ENCODE measurements at regions not wholly inside any gene's neighbourhood (a gene's known extent, or its start where the extent isn't known, plus 50 kb on each side); places are given as distances from the start of the nearest gene placed in this dataset.

DNA sequence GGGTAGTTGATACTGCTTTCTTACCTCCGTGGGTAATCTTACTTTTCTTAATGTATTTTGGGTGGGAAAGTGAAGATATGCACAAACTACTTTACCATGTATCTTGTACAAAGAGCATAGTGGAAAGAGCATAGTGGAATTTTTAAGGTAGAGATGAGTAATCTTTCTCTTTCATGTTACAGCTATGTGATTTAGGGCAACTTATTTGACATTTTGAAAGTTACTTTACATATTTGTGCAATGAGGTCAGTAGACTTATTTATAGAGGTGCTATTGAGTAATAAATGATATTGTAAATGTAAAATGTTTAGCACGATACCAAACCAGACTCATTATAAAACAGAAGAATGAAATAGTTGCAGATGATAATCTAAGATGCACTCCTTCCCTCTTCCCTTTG is 351.2 kb downstream of the TRAM1L1 start:
- no peak overlapping the region for H3K4me3 ChIP-seq (ENCODE audit: low read depth, low read length)
- in situ Hi-C loops (cut with HindIII; ENCODE audit: low pct_ligation_motif_present, low sequenced_read_pairs), result no loop called here
- TF ChIP-seq, protein P1, sequence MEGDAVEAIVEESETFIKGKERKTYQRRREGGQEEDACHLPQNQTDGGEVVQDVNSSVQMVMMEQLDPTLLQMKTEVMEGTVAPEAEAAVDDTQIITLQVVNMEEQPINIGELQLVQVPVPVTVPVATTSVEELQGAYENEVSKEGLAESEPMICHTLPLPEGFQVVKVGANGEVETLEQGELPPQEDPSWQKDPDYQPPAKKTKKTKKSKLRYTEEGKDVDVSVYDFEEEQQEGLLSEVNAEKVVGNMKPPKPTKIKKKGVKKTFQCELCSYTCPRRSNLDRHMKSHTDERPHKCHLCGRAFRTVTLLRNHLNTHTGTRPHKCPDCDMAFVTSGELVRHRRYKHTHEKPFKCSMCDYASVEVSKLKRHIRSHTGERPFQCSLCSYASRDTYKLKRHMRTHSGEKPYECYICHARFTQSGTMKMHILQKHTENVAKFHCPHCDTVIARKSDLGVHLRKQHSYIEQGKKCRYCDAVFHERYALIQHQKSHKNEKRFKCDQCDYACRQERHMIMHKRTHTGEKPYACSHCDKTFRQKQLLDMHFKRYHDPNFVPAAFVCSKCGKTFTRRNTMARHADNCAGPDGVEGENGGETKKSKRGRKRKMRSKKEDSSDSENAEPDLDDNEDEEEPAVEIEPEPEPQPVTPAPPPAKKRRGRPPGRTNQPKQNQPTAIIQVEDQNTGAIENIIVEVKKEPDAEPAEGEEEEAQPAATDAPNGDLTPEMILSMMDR (IDR thresholded peaks at IDR 0.05; ENCODE audit: low read depth, low read length, missing control alignments), result no peak
- H3K36me3 ChIP-seq (replicated peaks), result no peaks in the 10 kb centered on the region
- no peaks in the 10 kb centered on the region for H3K27me3 ChIP-seq (replicated peaks)
- no peak overlapping the region for H3K27ac ChIP-seq
- no peak for DNase-seq

DNA sequence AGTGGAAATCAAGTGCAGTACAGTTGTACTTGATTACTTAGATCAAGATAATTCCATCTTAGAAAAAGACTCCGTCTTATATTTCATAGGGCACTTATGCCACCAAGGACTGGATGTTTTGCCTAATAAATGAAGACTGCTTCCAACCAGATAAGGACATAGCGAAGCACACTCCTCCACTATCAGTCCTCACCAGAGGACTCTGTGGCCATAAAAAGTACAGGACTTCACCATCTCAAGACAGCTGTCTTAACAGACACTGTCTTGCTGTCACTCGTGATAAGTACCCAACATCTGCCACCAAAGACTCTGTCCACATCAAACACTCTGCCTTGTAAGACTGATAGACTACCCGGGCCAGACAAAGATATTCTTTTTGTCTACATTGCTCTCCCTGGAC is 352.0 kb downstream of the TRAM1L1 start:
- in situ Hi-C loops (cut with HindIII; ENCODE audit: low pct_ligation_motif_present, low sequenced_read_pairs), result no loop called here
- TF ChIP-seq, protein P1 (IDR thresholded peaks at IDR 0.05; ENCODE audit: low read depth, low read length, missing control alignments), result no peak
- Histone ChIP-seq H3K4me3 (ENCODE audit: low read depth, low read length) (no peak overlapping the region), H3K27me3 (replicated peaks) (no peaks in the 10 kb centered on the region), H3K27ac (no peak overlapping the region), H3K36me3 (replicated peaks) (no peaks in the 10 kb centered on the region)
- no peak for DNase-seq

DNA sequence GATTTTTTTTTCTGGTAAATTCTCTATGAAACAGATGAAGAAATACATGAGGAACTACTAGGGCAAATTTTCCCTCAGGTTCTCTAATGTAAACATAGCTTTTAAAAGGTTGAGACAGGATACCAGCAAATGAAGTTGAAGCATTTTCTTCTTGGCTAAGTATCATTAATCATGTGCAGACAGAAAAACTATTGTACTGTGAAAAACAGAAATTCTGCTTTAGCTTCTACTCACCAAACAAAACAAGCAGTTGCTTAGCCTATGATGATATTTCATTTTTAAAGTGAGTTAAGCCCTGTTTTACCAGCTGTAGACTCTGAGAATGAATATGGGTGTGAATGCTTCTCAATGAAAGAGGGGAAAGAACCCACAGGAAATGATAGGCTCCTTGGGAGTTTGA is 358.9 kb downstream of the TRAM1L1 start:
- Histone ChIP-seq H3K27ac (no peak overlapping the region), H3K27me3 (replicated peaks) (no peaks in the 10 kb centered on the region), H3K36me3 (replicated peaks) (no peaks in the 10 kb centered on the region), H3K4me3 (ENCODE audit: low read depth, low read length) (no peak overlapping the region)
- in situ Hi-C loops (cut with HindIII; ENCODE audit: low pct_ligation_motif_present, low sequenced_read_pairs), result no loop called here
- no peak for DNase-seq
- TF ChIP-seq, protein P1 (IDR thresholded peaks at IDR 0.05; ENCODE audit: low read depth, low read length, missing control alignments), result no peak

DNA sequence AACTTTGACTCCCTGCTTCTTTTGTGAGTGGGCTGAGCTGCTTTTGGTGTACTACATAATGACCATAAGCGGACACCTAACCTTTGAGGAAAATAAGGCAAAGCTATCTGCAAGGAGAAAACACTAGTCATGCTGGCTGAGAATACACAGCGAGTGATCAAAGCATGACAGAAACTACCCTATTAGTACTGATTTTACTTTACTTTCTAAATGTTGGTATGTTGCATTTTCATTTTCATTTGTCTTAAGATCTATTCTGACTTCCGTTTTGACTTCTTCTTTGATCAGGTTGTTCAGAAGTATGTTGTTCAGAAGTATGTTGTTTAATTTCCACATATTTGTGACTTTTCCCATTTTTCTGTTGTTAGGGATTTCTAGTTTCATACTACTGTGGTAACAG is 361.1 kb downstream of the TRAM1L1 start:
- in situ Hi-C loops (cut with HindIII; ENCODE audit: low pct_ligation_motif_present, low sequenced_read_pairs), result no loop called here
- no peaks in the 10 kb centered on the region for H3K27me3 ChIP-seq (replicated peaks)
- H3K36me3 ChIP-seq (replicated peaks), result no peaks in the 10 kb centered on the region
- H3K27ac ChIP-seq, result no peak overlapping the region
- TF ChIP-seq, protein P1 (IDR thresholded peaks at IDR 0.05; ENCODE audit: low read depth, low read length, missing control alignments), result no peak
- no peak overlapping the region for H3K4me3 ChIP-seq (ENCODE audit: low read depth, low read length)
- no peak for DNase-seq

DNA sequence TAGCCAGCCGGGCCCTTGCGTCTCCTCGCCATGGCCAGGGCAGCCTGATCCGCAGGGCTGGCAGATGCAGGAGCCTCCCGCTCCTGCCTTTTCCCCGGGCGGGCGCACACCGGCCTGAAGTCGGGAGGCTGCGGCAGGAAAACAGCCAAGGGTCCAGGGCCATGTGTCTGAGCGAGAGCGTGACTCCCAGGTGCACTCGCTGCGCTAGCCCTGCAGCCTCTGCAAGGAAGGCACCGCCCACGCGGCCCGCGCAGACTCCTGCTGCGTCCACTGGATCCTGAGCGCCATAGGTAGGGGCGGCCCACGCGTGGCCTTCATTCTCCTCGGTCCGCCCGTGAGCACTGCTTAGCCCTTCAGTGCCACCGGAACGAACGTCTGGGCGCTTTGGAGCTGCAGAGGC is 379.9 kb downstream of the TRAM1L1 start:
- H3K27ac ChIP-seq, result no peak overlapping the region
- no peak overlapping the region for H3K4me3 ChIP-seq (ENCODE audit: low read depth, low read length)
- H3K27me3 ChIP-seq (replicated peaks), result no peaks in the 10 kb centered on the region
- no peaks in the 10 kb centered on the region for H3K36me3 ChIP-seq (replicated peaks)
- TF ChIP-seq, protein P1 (IDR thresholded peaks at IDR 0.05; ENCODE audit: low read depth, low read length, missing control alignments), result no peak
- no peak for DNase-seq
- in situ Hi-C loops (cut with HindIII; ENCODE audit: low pct_ligation_motif_present, low sequenced_read_pairs), result no loop called here

DNA sequence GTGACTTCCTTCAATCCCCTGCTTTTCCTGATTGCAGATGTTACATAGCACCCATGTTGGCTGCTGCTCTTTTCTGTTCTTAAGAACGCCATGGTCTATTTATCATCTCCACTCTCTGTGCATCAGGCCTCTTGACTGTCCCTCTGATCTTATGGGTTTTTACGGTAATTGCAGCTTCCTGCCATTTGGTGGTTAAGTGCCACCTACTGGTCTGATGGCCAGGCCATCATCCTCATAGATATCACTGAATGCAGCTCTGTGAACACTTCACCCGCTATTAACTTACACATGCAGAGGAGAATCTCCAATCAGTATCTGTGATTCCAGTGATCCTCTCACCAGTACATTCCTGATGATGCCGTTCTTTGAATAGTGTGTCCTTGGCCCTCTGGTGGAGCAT is 382.4 kb downstream of the TRAM1L1 start:
- in situ Hi-C loops (cut with HindIII; ENCODE audit: low pct_ligation_motif_present, low sequenced_read_pairs), result no loop called here
- Histone ChIP-seq H3K36me3 (replicated peaks) (no peaks in the 10 kb centered on the region), H3K27ac (no peak overlapping the region), H3K27me3 (replicated peaks) (no peaks in the 10 kb centered on the region), H3K4me3 (ENCODE audit: low read depth, low read length) (no peak overlapping the region)
- no peak for DNase-seq
- TF ChIP-seq, protein P1 (IDR thresholded peaks at IDR 0.05; ENCODE audit: low read depth, low read length, missing control alignments), result peak; percentile 18

Data from brain microvascular endothelial cell (primary cell).